Left ventricle myocardium inferior (tissue), 1 donor: ENCODE measurements at regions not wholly inside any gene's neighbourhood (a gene's known extent, or its start where the extent isn't known, plus 50 kb on each side); places are given as distances from the start of the nearest gene placed in this dataset.

Experiments
- DNase-seq: peaks from one replicate; pipeline ENCODE4 v3.0.0-alpha.2; 2020
- H3K27ac ChIP-seq: fragments of 200-600 bp; replicated peaks from 2 replicates; pipeline ENCODE4 v1.8.0; 2021
- H3K27me3 ChIP-seq: fragments of 200-600 bp; 2 replicates; pipeline ENCODE4 v1.8.0; 2021; ENCODE audit warnings: low read depth
- H3K36me3 ChIP-seq: fragments of 200-600 bp; 2 replicates; pipeline ENCODE4 v1.8.0; 2021
- H3K4me1 ChIP-seq: fragments of 200-600 bp; 2 replicates; pipeline ENCODE4 v1.8.0; 2021
- H3K4me3 ChIP-seq: fragments of 200-600 bp; 2 replicates; pipeline ENCODE4 v1.8.0; 2021; ENCODE audit warnings: mild to moderate bottlenecking, moderate library complexity
- H3K9me3 ChIP-seq: fragments of 200-600 bp; replicated peaks from 2 replicates; pipeline ENCODE4 v1.8.0; 2021
- intact Hi-C: fragments of 100-400 bp; cut with micrococcal nuclease; formaldehyde crosslinking; loops from one replicate; pipeline ENCODE4 v1.11.0; 2022
- TF ChIP-seq, protein P1 (sequence below): fragments of 200-600 bp; IDR thresholded peaks from 2 replicates; pipeline ENCODE4 v1.8.0; 2021; ENCODE audit warnings: antibody characterized with exemption, mild to moderate bottlenecking, borderline replicate concordance
- donor health status: DM: no; HTN: yes; CAD: no; lungs with severe emphysema.

DNA sequence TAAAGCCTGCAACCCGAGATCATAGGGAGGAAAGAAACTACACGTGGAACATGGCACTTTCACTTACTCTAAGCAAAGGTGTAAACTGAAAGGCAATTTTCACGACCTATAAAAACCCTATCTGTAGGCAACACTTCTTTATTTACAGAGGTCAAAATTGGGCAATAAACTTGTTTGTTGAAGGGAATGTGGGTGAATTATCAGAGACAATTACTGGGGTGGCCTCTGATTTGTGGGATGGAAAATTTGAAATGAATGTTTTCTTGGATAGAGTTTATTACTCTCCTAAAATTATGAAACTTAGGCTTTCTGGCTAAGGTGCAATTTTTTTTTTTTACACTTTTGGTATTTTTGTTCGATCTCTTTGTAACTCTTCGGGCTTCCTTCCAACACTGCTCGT, 734.1 kb upstream of the TENM3 start:
- Histone ChIP-seq H3K27ac (no peak overlapping the region), H3K36me3 (no peaks in the 10 kb centered on the region), H3K9me3 (no peaks in the 10 kb centered on the region), H3K4me1 (no peaks in the 10 kb centered on the region), H3K4me3 (no peak overlapping the region), H3K27me3 (no peaks in the 10 kb centered on the region)
- no peak for DNase-seq
- TF ChIP-seq, protein P1, sequence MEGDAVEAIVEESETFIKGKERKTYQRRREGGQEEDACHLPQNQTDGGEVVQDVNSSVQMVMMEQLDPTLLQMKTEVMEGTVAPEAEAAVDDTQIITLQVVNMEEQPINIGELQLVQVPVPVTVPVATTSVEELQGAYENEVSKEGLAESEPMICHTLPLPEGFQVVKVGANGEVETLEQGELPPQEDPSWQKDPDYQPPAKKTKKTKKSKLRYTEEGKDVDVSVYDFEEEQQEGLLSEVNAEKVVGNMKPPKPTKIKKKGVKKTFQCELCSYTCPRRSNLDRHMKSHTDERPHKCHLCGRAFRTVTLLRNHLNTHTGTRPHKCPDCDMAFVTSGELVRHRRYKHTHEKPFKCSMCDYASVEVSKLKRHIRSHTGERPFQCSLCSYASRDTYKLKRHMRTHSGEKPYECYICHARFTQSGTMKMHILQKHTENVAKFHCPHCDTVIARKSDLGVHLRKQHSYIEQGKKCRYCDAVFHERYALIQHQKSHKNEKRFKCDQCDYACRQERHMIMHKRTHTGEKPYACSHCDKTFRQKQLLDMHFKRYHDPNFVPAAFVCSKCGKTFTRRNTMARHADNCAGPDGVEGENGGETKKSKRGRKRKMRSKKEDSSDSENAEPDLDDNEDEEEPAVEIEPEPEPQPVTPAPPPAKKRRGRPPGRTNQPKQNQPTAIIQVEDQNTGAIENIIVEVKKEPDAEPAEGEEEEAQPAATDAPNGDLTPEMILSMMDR, result no peak
- intact Hi-C loops, result no loop called here

DNA sequence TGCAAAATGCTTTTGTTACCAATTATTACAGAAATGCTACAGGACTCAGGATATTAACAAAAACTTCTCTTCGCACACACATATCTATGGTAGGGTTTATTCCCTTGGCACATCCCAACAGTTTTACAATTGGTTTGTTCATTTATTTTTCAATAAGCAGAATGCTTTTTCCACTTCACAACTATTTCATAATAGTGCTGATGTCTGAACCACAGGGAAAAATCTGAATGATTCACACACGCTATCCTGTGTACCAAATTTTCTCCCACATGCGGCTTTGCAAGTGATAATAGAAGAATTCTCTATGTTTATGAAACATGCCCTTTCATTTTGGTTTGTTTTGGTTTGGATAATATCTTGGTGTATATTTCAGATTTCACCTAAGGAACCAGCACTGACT, 725.7 kb upstream of the TENM3 start:
- H3K4me1 ChIP-seq, result no peaks in the 10 kb centered on the region
- no peak overlapping the region for H3K27ac ChIP-seq
- H3K27me3 ChIP-seq, result no peaks in the 10 kb centered on the region
- H3K4me3 ChIP-seq, result no peak overlapping the region
- no peak for DNase-seq
- no peaks in the 10 kb centered on the region for H3K36me3 ChIP-seq
- no peaks in the 10 kb centered on the region for H3K9me3 ChIP-seq
- intact Hi-C loops, result no loop called here
- TF ChIP-seq, protein P1, result no peak

DNA sequence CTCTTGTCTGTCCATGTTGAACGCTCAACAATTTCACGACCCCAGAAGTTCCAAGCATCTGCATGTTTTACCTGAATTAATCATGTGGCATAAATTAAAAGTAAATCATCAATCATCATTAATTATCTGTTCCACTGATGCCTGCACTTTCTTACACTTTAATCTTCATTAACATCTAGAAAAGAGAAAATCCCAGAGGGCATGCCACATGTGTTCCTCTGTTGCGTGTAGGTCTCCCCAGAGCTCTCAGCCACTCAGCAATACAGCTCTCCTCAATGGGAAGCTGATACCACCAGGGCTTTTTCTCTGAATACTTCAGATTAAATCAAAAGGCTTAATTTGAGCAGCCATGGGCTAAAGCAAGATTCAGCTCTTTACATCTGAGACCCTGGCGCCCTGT, 722.4 kb upstream of the TENM3 start:
- Histone ChIP-seq H3K4me3 (no peak overlapping the region), H3K27me3 (no peaks in the 10 kb centered on the region), H3K27ac (no peak overlapping the region), H3K4me1 (no peaks in the 10 kb centered on the region), H3K36me3 (no peaks in the 10 kb centered on the region), H3K9me3 (no peaks in the 10 kb centered on the region)
- TF ChIP-seq, protein P1, result no peak
- no peak for DNase-seq
- intact Hi-C loops, result no loop called here

DNA sequence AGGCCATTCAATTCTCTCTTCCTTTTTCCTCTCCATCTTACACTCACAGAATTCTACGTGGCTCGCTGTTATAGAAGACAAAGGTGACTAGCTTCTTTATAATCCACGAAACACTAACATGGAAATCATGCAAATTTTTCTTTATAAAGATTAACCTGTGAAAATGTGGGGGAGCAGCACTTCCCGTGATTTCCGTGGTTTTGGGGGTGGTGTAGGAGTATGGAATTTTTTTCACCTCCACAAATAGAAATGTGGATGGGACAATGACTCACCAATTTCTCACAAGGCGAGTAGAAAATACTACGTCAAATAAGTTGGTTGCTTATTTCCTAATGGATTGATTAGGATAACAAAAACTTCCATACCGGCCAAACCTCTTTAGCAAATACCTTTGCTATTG, 719.2 kb upstream of the TENM3 start:
- Histone ChIP-seq H3K27ac (no peak overlapping the region), H3K9me3 (no peaks in the 10 kb centered on the region), H3K27me3 (no peaks in the 10 kb centered on the region), H3K36me3 (no peaks in the 10 kb centered on the region), H3K4me3 (no peak overlapping the region), H3K4me1 (no peaks in the 10 kb centered on the region)
- no peak for DNase-seq
- intact Hi-C loops, result no loop called here
- TF ChIP-seq, protein P1, result no peak

DNA sequence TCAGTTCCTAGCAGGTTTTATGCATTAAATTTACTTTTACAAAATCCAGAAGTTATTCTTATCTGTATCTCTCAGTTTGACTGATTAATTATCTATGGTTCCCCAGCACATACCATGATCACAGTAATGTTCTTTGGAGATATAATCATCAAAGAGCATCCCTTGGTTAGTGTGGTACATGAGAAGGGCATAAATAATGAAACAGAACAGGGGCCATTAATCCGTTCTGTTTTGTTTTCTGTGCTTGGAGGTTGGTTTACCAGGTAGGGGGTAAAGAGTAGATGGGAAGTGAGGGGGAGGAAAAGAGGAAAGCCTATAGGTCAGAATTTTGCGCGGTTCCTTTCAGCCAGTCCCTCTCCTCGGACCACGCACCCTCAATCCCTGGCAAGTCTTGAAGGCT, 718.7 kb upstream of the TENM3 start:
- peaks cover 5% of the 10 kb centered on the region for H3K27me3 ChIP-seq
- intact Hi-C loops, result no loop called here
- DNase-seq, result no peak
- H3K4me1 ChIP-seq, result no peaks in the 10 kb centered on the region
- H3K9me3 ChIP-seq, result no peaks in the 10 kb centered on the region
- TF ChIP-seq, protein P1, result no peak
- no peaks in the 10 kb centered on the region for H3K36me3 ChIP-seq
- H3K27ac ChIP-seq, result no peak overlapping the region
- no peak overlapping the region for H3K4me3 ChIP-seq

DNA sequence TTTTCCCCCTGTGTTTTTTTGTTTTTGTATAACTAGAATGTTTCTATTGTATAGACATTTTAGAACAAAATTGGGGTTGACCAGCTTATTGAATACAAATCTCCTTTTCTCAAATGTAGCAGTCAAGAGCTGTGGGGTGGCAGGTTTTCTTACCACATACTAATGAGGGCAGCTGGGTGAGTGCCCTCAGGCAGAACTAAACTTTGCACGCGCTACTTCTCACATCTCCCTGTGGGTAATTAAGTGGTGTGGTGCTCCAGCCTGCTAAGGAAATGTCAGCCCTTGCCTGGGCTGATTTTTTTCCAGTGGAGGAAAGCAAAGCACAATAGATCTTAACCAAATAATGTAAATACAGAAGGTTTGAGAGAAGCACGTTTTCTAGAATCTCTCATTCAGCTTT, 717.6 kb upstream of the TENM3 start:
- Histone ChIP-seq H3K36me3 (no peaks in the 10 kb centered on the region), H3K9me3 (no peaks in the 10 kb centered on the region), H3K27ac (no peak overlapping the region), H3K27me3 (peaks cover 8% of the 10 kb centered on the region), H3K4me1 (no peaks in the 10 kb centered on the region), H3K4me3 (no peak overlapping the region)
- no peak for DNase-seq
- TF ChIP-seq, protein P1, result no peak
- intact Hi-C loops, result loop anchor here (5.0 kb wide), 2 partner anchors 263 to 383 kb away; no protein-coding TSS in a partner anchor
